ENCODE measurements at regions not wholly inside any gene's neighbourhood (a gene's known extent, or its start where the extent isn't known, plus 50 kb on each side); places are given as distances from the start of the nearest gene placed in this dataset.

GRCh38 chr3:168495932-168496331, 400.2 kb upstream of the GOLIM4 start:
- TF ChIP-seq POLR2A (IDR thresholded peaks at IDR 0.05): no peak
- TF ChIP-seq CTCF (IDR thresholded peaks at IDR 0.05): no peak

All from right lobe of liver (tissue), 4 donors.